OCI-LY7 (cell line): ENCODE measurements at regions not wholly inside any gene's neighbourhood (a gene's known extent, or its start where the extent isn't known, plus 50 kb on each side); places are given as distances from the start of the nearest gene placed in this dataset.

Experiments
- BruUV-seq: library from RNA; stranded (reverse); fragments of 400-500 nt; replicated peaks from 2 replicates; lab custom pipeline; 2021; lab: Mats Ljungman, UMichigan
- CTCF ChIA-PET: fragments of 300-600 bp; sonication (Branson Sonifier 250); formaldehyde crosslinking; loops from one replicate; lab custom pipeline; 2022; ENCODE audit warnings: antibody characterized with exemption; ENCODE audit not compliant: unreplicated experiment; lab: Charles Lee
- POLR2A ChIA-PET: fragments of 300-600 bp; sonication (Branson Sonifier 250); formaldehyde crosslinking; loops from one replicate; lab custom pipeline; 2022; ENCODE audit warnings: antibody characterized with exemption; lab: Charles Lee
- DNase-seq: peaks from one replicate; pipeline ENCODE4 v3.0.0-alpha.2; 2015; ENCODE audit warnings: low spot score
- H2AFZ ChIP-seq: fragments of 200-600 bp; sonication (generic), shearing (Covaris generic); 2 replicates; pipeline ENCODE4 v1.6.1; 2014; ENCODE audit warnings: mild to moderate bottlenecking, antibody characterized with exemption, low read length, moderate library complexity
- H3K27ac ChIP-seq: fragments of 200-600 bp; sonication (generic); 2 replicates; pipeline ENCODE4 v1.5.1; 2014; ENCODE audit warnings: mixed run types, low read depth, mild to moderate bottlenecking, moderate library complexity, low read length, inconsistent platforms; ENCODE audit not compliant: poor library complexity, severe bottlenecking
- H3K36me3 ChIP-seq: fragments of 200-600 bp; sonication (generic); 2 replicates; pipeline ENCODE4 v1.6.1; 2014; ENCODE audit warnings: mild to moderate bottlenecking, antibody characterized with exemption, low read length, moderate library complexity, mixed read lengths; ENCODE audit not compliant: insufficient read depth
- H3K4me1 ChIP-seq: fragments of 200-600 bp; sonication (generic); 2 replicates; pipeline ENCODE4 v1.5.1; 2014; ENCODE audit warnings: mild to moderate bottlenecking, low read length; ENCODE audit not compliant: insufficient read depth, poor library complexity, severe bottlenecking
- H3K4me2 ChIP-seq: fragments of 200-600 bp; sonication (generic); 2 replicates; pipeline ENCODE4 v1.6.1; 2014; ENCODE audit warnings: mild to moderate bottlenecking, low read length
- H3K4me3 ChIP-seq: fragments of 200-600 bp; sonication (generic); 2 replicates; pipeline ENCODE4 v1.5.1; 2014; ENCODE audit warnings: mild to moderate bottlenecking, low read depth, low read length; ENCODE audit not compliant: poor library complexity, severe bottlenecking
- H3K79me2 ChIP-seq: fragments of 200-600 bp; sonication (generic); 2 replicates; pipeline ENCODE4 v1.6.1; 2016; ENCODE audit warnings: low read depth, mild to moderate bottlenecking, low read length, moderate library complexity, mixed read lengths; ENCODE audit not compliant: insufficient read depth
- H3K9me2 ChIP-seq: fragments of 200-600 bp; sonication (generic); 2 replicates; pipeline ENCODE4 v1.6.1; 2016; ENCODE audit warnings: mild to moderate bottlenecking, low read length, mixed read lengths; ENCODE audit not compliant: insufficient read depth
- H3K9me3 ChIP-seq: fragments of 200-600 bp; sonication (generic); 2 replicates; pipeline ENCODE4 v1.6.1; 2014; ENCODE audit warnings: mild to moderate bottlenecking, mixed run types, low read length, mixed read lengths
- H4K20me1 ChIP-seq: fragments of 200-600 bp; sonication (generic); 2 replicates; pipeline ENCODE4 v1.6.1; 2014; ENCODE audit warnings: mild to moderate bottlenecking, antibody characterized with exemption, low read length, moderate library complexity, mixed read lengths; ENCODE audit not compliant: insufficient read depth
- EZH2phosphoT487 ChIP-seq: fragments of 200-600 bp; sonication (generic); IDR thresholded peaks from 2 replicates; pipeline ENCODE4 v1.6.1; 2018; ENCODE audit warnings: low read depth, borderline replicate concordance, mild to moderate bottlenecking, mixed run types, antibody characterized with exemption, low read length, moderate library complexity, mixed read lengths
- intact Hi-C: fragments of 100-400 bp; cut with micrococcal nuclease; formaldehyde crosslinking; loops from one replicate; pipeline ENCODE4 v1.10.0; 2022; ENCODE audit not compliant: unreplicated experiment
- TF ChIP-seq, protein P1 (sequence below): fragments of 200-600 bp; sonication (generic); conservative IDR thresholded peaks from 2 replicates; pipeline ENCODE4 v1.5.1; 2014; ENCODE audit warnings: mild to moderate bottlenecking, antibody characterized with exemption, low read length, moderate library complexity, mixed read lengths

DNA sequence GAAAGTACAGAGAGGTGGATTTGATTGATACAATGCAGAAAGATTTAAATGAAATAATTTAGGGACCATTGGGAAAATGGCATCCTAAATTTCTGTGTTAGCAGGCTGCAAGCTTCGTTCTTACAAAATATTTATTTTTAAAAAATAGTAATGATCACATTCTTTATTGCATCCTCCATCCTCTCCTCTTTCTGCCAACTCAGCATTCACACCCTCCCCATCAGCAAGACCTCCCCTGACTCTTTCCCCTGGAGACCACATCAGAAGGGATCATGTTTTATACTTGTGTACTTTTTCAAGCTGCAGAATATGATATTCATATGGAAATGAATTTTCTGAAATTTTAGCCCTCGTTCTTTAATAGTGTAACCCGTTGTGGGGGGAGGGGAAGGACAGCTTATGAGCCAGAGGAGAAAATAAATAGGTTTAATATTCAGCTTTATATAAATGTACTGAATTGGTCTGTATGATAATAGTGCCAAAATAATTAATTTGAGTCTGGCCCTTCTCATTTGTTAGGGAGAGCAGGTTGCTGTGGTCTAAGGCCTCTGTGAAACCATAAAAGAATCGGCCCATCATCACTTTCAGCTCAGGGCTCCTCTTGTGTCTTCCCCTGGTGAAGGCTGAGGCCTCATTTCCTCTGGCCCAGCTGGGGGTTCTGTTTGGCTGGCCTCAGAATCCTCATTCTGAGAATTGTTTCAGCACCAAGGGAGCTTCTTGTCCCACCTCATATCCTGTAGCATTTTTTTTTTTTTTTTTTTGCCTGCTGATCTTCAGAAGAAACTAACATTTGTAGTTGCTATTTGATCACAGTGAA is 330.8 kb downstream of the TXNL1 start:
- Histone ChIP-seq H3K9me2 (no peaks in the 10 kb centered on the region), H3K9me3 (no peaks in the 10 kb centered on the region), H4K20me1 (no peaks in the 10 kb centered on the region), H3K4me3 (no peak overlapping the region), H3K27ac (no peak overlapping the region), H3K4me2 (no peak overlapping the region), H3K36me3 (no peaks in the 10 kb centered on the region), H3K4me1 (no peaks in the 10 kb centered on the region), H2AFZ (no peak overlapping the region), H3K79me2 (no peaks in the 10 kb centered on the region)
- POLR2A ChIA-PET: interaction anchor here (0.6 to 1.0 kb wide), 2 partner anchors 9 to 380 kb away, joined by 4 to 6 read pairs; no protein-coding TSS in a partner anchor
- no peak for TF ChIP-seq EZH2phosphoT487
- TF ChIP-seq, protein P1, sequence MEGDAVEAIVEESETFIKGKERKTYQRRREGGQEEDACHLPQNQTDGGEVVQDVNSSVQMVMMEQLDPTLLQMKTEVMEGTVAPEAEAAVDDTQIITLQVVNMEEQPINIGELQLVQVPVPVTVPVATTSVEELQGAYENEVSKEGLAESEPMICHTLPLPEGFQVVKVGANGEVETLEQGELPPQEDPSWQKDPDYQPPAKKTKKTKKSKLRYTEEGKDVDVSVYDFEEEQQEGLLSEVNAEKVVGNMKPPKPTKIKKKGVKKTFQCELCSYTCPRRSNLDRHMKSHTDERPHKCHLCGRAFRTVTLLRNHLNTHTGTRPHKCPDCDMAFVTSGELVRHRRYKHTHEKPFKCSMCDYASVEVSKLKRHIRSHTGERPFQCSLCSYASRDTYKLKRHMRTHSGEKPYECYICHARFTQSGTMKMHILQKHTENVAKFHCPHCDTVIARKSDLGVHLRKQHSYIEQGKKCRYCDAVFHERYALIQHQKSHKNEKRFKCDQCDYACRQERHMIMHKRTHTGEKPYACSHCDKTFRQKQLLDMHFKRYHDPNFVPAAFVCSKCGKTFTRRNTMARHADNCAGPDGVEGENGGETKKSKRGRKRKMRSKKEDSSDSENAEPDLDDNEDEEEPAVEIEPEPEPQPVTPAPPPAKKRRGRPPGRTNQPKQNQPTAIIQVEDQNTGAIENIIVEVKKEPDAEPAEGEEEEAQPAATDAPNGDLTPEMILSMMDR: no peak
- DNase-seq: no peak
- intact Hi-C loops: no loop called here
- no TSS peak for BruUV-seq
- CTCF ChIA-PET: no interaction called here

- Histone ChIP-seq H3K9me2 (no peaks in the 10 kb centered on the region), H3K79me2 (no peaks in the 10 kb centered on the region), H3K27ac (no peak overlapping the region), H3K4me1 (no peaks in the 10 kb centered on the region), H2AFZ (no peak overlapping the region), H4K20me1 (no peaks in the 10 kb centered on the region), H3K9me3 (no peaks in the 10 kb centered on the region), H3K36me3 (no peaks in the 10 kb centered on the region), H3K4me2 (no peak overlapping the region), H3K4me3 (no peak overlapping the region)
- ChIA-PET POLR2A (no interaction called here), CTCF (no interaction called here)
- DNase-seq: no peak
- BruUV-seq: no TSS peak
- intact Hi-C loops: no loop called here
- TF ChIP-seq, protein P1: no peak
- no peak for TF ChIP-seq EZH2phosphoT487
Observed at GRCh38 chr18:56306797-56307196, 331.6 kb downstream of the TXNL1 start.

- Histone ChIP-seq H3K9me3 (no peaks in the 10 kb centered on the region), H2AFZ (no peak overlapping the region), H4K20me1 (no peaks in the 10 kb centered on the region), H3K4me3 (no peak overlapping the region), H3K4me2 (no peak overlapping the region), H3K4me1 (no peaks in the 10 kb centered on the region), H3K36me3 (no peaks in the 10 kb centered on the region), H3K27ac (no peak overlapping the region), H3K9me2 (no peaks in the 10 kb centered on the region), H3K79me2 (no peaks in the 10 kb centered on the region)
- CTCF ChIA-PET: no interaction called here
- TF ChIP-seq EZH2phosphoT487: no peak
- no peak for DNase-seq
- intact Hi-C loops: no loop called here
- POLR2A ChIA-PET: no interaction called here
- no TSS peak for BruUV-seq
Observed at GRCh38 chr18:56305583-56305982, 332.8 kb downstream of the TXNL1 start.
